ENCODE measurements at regions not wholly inside any gene's neighbourhood (a gene's known extent, or its start where the extent isn't known, plus 50 kb on each side); places are given as distances from the start of the nearest gene placed in this dataset.

DNA sequence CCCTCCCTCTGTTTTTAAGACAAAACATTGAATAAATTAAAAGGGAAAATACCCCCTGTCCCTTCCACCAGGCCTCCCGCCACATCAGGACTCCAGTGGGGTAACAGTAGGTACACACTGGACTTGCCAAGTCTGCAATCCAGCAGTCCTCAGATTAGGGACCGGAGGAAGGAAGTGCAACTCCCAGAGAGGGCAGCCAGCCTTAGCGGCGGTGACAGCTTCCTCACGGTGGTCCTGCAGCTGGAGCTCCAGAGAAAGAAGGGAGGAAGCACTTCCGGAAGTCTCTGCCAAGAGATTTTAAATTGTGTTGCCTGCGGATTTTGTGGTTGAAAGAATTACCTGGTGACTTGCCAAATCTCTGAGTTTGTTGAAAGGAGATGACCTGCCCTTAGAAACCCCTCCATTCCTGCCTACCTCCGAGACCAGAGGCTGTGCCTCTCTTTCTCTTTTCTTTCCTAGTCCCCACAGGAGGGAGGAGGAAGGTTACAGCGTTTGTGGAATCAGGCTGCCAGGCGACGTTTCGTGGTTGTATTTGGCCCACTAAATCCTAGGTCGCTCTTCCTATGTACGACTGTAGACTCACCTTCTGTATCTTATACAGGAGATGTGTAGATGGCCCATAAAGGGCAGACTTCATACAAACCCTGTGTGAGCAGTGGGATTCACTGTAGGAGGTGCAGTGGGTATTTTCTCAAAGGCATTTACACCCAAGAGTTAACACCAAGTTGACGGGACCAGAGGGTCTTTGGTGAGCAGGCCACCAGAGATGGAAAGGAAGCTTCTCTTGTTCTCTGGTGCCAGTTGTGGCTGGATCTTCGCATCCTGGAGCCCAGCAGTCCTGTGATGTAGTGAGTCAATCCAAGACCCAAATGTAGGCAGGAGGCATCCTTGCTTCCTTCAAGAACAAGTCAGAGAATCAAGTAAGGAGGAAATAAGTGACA is 77.9 kb downstream of the INSIG1 start:
- Histone ChIP-seq H3K27me3 (peaks cover 0 to 100% of the 10 kb centered on the region in 2 donors), H3K4me3 (peak overlapping the region in 1 of 2 donors; percentile 45), H3K36me3 (no peaks in the 10 kb centered on the region), H3K4me1 (peaks cover 0 to 58% (median 52%) of the 10 kb centered on the region in 4 donors), H3K27ac (no peak overlapping the region), H3K9me3 (no peaks in the 10 kb centered on the region)
- DNase-seq = no peak
- TF ChIP-seq, protein P1, sequence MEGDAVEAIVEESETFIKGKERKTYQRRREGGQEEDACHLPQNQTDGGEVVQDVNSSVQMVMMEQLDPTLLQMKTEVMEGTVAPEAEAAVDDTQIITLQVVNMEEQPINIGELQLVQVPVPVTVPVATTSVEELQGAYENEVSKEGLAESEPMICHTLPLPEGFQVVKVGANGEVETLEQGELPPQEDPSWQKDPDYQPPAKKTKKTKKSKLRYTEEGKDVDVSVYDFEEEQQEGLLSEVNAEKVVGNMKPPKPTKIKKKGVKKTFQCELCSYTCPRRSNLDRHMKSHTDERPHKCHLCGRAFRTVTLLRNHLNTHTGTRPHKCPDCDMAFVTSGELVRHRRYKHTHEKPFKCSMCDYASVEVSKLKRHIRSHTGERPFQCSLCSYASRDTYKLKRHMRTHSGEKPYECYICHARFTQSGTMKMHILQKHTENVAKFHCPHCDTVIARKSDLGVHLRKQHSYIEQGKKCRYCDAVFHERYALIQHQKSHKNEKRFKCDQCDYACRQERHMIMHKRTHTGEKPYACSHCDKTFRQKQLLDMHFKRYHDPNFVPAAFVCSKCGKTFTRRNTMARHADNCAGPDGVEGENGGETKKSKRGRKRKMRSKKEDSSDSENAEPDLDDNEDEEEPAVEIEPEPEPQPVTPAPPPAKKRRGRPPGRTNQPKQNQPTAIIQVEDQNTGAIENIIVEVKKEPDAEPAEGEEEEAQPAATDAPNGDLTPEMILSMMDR (IDR thresholded peaks at IDR 0.05) = no peak
- intact Hi-C loops (cut with DNase I; ENCODE audit: low total_unique reads) = no loop called here

DNA sequence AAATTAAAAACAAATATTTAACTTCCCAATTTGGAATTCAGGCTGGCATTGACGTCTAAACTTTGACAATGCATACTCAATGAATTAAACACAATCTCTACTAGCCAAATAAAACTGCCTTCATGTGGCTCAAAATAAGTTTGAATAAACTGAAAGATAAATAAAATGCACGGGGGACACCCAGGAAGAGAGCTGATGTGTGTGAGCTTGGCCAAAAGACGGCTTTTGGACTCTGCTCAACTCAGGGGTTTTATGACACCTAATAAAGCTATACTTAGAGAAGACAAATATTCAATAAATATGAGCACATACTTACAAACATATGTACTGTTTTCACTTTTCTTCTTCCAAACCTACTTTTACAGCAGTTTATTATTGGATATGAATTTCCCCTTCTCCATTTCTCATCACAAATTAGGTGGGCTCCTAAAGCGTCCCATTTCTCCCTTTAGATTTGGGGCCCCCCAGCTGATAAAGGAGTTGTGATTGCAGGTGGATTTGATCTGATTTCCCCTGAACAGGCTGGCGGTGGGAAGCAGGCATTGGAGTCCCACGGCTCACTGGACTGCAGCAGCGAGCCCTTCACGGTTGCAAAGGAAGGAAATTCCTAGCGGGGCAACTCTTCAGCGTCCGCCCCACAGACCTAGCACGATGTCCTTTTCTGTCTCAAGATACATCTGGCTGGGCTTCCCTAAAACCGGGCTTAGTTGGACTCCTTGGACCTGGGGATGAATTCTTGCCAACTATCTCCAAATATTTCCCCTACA is 79.6 kb downstream of the INSIG1 start:
- TF ChIP-seq, protein P1 (IDR thresholded peaks at IDR 0.05) = no peak
- Histone ChIP-seq H3K4me3 (peak overlapping the region; percentile 19 to 38), H3K9me3 (no peaks in the 10 kb centered on the region), H3K4me1 (peaks cover 0 to 62% (median 57%) of the 10 kb centered on the region in 4 donors), H3K36me3 (no peaks in the 10 kb centered on the region), H3K27ac (no peak overlapping the region), H3K27me3 (peaks cover 0 to 100% of the 10 kb centered on the region in 2 donors)
- intact Hi-C loops (cut with DNase I; ENCODE audit: low total_unique reads) = no loop called here
- no peak for DNase-seq

- no peak for DNase-seq
- Histone ChIP-seq H3K36me3 (no peaks in the 10 kb centered on the region), H3K4me1 (peaks cover 0 to 60% (median 56%) of the 10 kb centered on the region in 4 donors), H3K4me3 (peak overlapping the region; percentile 19 to 38), H3K27ac (no peak overlapping the region), H3K9me3 (no peaks in the 10 kb centered on the region), H3K27me3 (peaks cover 0 to 100% of the 10 kb centered on the region in 2 donors)
- TF ChIP-seq, protein P1 (IDR thresholded peaks at IDR 0.05) = no peak
- intact Hi-C loops (cut with DNase I; ENCODE audit: low total_unique reads) = no loop called here
Measured at GRCh38 chr7:155377838-155378579, 79.9 kb upstream of the EN2 start.

DNA sequence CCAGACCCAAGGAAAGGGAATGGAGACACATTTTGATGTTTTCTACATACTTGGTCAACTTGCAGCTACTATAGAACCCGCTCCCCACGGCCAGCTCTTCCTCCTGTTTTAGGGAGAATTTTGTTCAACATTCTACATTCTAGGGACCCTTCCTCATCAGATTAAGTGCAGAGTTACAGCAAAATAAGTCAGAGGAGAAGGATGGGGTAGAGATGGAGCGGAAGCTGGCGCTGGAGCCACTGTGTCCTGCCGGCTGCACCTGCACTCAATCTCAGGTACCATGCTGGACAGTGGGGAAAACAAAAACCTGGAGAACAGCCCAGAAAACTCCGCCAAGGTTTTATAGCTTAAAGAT is 79.4 kb upstream of the EN2 start:
- TF ChIP-seq, protein P1 (IDR thresholded peaks at IDR 0.05) = no peak
- intact Hi-C loops (cut with DNase I; ENCODE audit: low total_unique reads) = no loop called here
- Histone ChIP-seq H3K9me3 (no peaks in the 10 kb centered on the region), H3K4me1 (peaks cover 0 to 54% (median 50%) of the 10 kb centered on the region in 4 donors), H3K27ac (no peak overlapping the region), H3K36me3 (no peaks in the 10 kb centered on the region), H3K27me3 (peaks cover 0 to 100% of the 10 kb centered on the region in 2 donors), H3K4me3 (no peak overlapping the region)
- no peak for DNase-seq

Data from tibial artery (tissue), 4 donors.